IMR-90 (cell line): ENCODE measurements at regions not wholly inside any gene's neighbourhood (a gene's known extent, or its start where the extent isn't known, plus 50 kb on each side); places are given as distances from the start of the nearest gene placed in this dataset.

Experiments used
- ATAC-seq: fragments of 200-7000 bp; cut with Tn5 transposase; 2 replicates; pipeline ENCODE4 v1.9.1; 2020; ENCODE audit warnings: low read depth, mild to moderate bottlenecking, moderate library complexity
- BruUV-seq: library from RNA; stranded (reverse); fragments of 400-500 nt; replicated peaks from 2 replicates; lab custom pipeline; 2021; lab: Mats Ljungman, UMichigan
- CTCF ChIA-PET: fragments of 300-600 bp; formaldehyde crosslinking; extraction: SDS; loops from one replicate; lab custom pipeline; 2021; ENCODE audit warnings: antibody characterized with exemption; lab: Yijun Ruan, JAX
- POLR2A ChIA-PET: fragments of 300-600 bp; sonication (Branson Sonifier 250); formaldehyde crosslinking; loops from one replicate; lab custom pipeline; 2022; ENCODE audit warnings: antibody characterized with exemption; ENCODE audit not compliant: unreplicated experiment; lab: Charles Lee
- DNase-seq: peaks from one replicate; pipeline ENCODE4 v3.0.0; 2013
- H2AFZ ChIP-seq: replicated peaks from 2 replicates; pipeline ENCODE3; 2013; ENCODE audit warnings: low read length, mild to moderate bottlenecking; ENCODE audit not compliant: poor library complexity
- H2AK5ac ChIP-seq: 2 replicates; pipeline ENCODE4 v1.6.1; 2013; ENCODE audit warnings: low read depth, low read length, inconsistent platforms
- H2AK9ac ChIP-seq: replicated peaks from 2 replicates; pipeline ENCODE3; 2013; ENCODE audit warnings: mild to moderate bottlenecking, low read depth, low read length, moderate library complexity; ENCODE audit not compliant: poor library complexity
- H2BK120ac ChIP-seq: 2 replicates; pipeline ENCODE4 v1.6.1; 2013; ENCODE audit warnings: low read depth, low read length, inconsistent platforms
- H2BK15ac ChIP-seq: 3 replicates; pipeline ENCODE4 v1.6.1; 2013; ENCODE audit warnings: low read depth, low read length, inconsistent platforms
- H2BK20ac ChIP-seq: 2 replicates; pipeline ENCODE4 v1.6.1; 2013; ENCODE audit warnings: low read depth, mild to moderate bottlenecking, inconsistent platforms, low read length, moderate library complexity
- H2BK5ac ChIP-seq: 2 replicates; pipeline ENCODE4 v1.6.1; 2013; ENCODE audit warnings: mild to moderate bottlenecking, low read depth, low read length, inconsistent platforms; ENCODE audit not compliant: poor library complexity, severe bottlenecking
- H3K14ac ChIP-seq: replicated peaks from 2 replicates; pipeline ENCODE4 v1.6.1; 2013; ENCODE audit warnings: low read depth, low read length, inconsistent platforms
- H3K18ac ChIP-seq: 2 replicates; pipeline ENCODE4 v1.6.1; 2013; ENCODE audit warnings: low read depth, low read length, control low read depth
- H3K23ac ChIP-seq: 2 replicates; pipeline ENCODE4 v1.6.1; 2013; ENCODE audit warnings: low read depth, low read length, inconsistent platforms
- H3K27ac ChIP-seq: 2 replicates; pipeline ENCODE4 v1.5.1; 2013; ENCODE audit warnings: mild to moderate bottlenecking, control low read depth, low read length; ENCODE audit not compliant: insufficient read depth
- H3K27me3 ChIP-seq: 2 replicates; pipeline ENCODE4 v1.6.1; 2013; ENCODE audit warnings: low read length; ENCODE audit not compliant: control insufficient read depth, insufficient read depth
- H3K36me3 ChIP-seq: 2 replicates; pipeline ENCODE4 v1.6.1; 2013; ENCODE audit warnings: low read length, mixed read lengths; ENCODE audit not compliant: control insufficient read depth, insufficient read depth
- H3K4ac ChIP-seq: 2 replicates; pipeline ENCODE4 v1.6.1; 2013; ENCODE audit warnings: low read depth, low read length, inconsistent platforms
- H3K4me1 ChIP-seq: 2 replicates; pipeline ENCODE4 v1.6.1; 2013; ENCODE audit warnings: low read length, mixed read lengths; ENCODE audit not compliant: control insufficient read depth, insufficient read depth
- H3K4me2 ChIP-seq: 2 replicates; pipeline ENCODE4 v1.6.1; 2013; ENCODE audit warnings: low read depth, mild to moderate bottlenecking, control low read depth, low read length, moderate library complexity
- H3K4me3 ChIP-seq: 2 replicates; pipeline ENCODE4 v1.5.1; 2013; ENCODE audit warnings: low read depth, mild to moderate bottlenecking, control low read depth, low read length, moderate library complexity; ENCODE audit not compliant: insufficient read depth
- H3K56ac ChIP-seq: 2 replicates; pipeline ENCODE4 v1.6.1; 2013; ENCODE audit warnings: low read length, inconsistent platforms; ENCODE audit not compliant: insufficient read depth; ENCODE audit errors: extremely low read depth
- H3K79me1 ChIP-seq, 2 experiments: 2 replicates each; pipeline ENCODE4 v1.6.1; 2013; ENCODE audit warnings: low read length in 2 of 2, inconsistent platforms in 1 of 2, low read depth in 1 of 2
- H3K9ac ChIP-seq: 2 replicates; pipeline ENCODE4 v1.6.1; 2013; ENCODE audit warnings: low read depth, low read length, control low read depth
- H3K9me1 ChIP-seq: 2 replicates; pipeline ENCODE4 v1.6.1; 2013; ENCODE audit warnings: low read length, inconsistent platforms; ENCODE audit not compliant: insufficient read depth
- H3K9me3 ChIP-seq: 2 replicates; pipeline ENCODE4 v1.6.1; 2013; ENCODE audit warnings: low read length; ENCODE audit not compliant: control insufficient read depth, insufficient read depth
- H4K20me1 ChIP-seq: 2 replicates; pipeline ENCODE4 v1.6.1; 2013; ENCODE audit warnings: low read length, inconsistent platforms; ENCODE audit not compliant: insufficient read depth
- H4K5ac ChIP-seq: 2 replicates; pipeline ENCODE4 v1.6.1; 2013; ENCODE audit warnings: mild to moderate bottlenecking, low read depth, low read length, control low read depth
- H4K8ac ChIP-seq, 2 experiments: 2 replicates each; pipeline ENCODE4 v1.6.1; 2013; ENCODE audit warnings: low read depth in 2 of 2, low read length in 2 of 2, control low read depth in 1 of 2, inconsistent platforms in 1 of 2
- H4K91ac ChIP-seq: 2 replicates; pipeline ENCODE4 v1.6.1; 2013; ENCODE audit warnings: low read depth, low read length, inconsistent platforms; ENCODE audit not compliant: insufficient read depth
- BHLHE40 ChIP-seq: fragments of 150-350 bp; IDR thresholded peaks from 2 replicates; pipeline ENCODE4 v1.6.1; 2016; ENCODE audit warnings: mild to moderate bottlenecking, low read depth, low read length
- CEBPB ChIP-seq: IDR thresholded peaks from 2 replicates; pipeline ENCODE4 v1.6.1; 2012; ENCODE audit warnings: low read depth, low read length, improper control_type of control experiment
- CTCF ChIP-seq: conservative IDR thresholded peaks from 2 replicates; pipeline ENCODE4 v1.5.1; 2012; ENCODE audit warnings: mild to moderate bottlenecking, low read depth, low read length, improper control_type of control experiment
- ELK1 ChIP-seq: fragments of 150-350 bp; IDR thresholded peaks from 2 replicates; pipeline ENCODE4 v1.6.1; 2016; ENCODE audit warnings: low read depth, mild to moderate bottlenecking, low read length, moderate library complexity, borderline replicate concordance
- FOS ChIP-seq: fragments of 150-350 bp; IDR thresholded peaks from 2 replicates; pipeline ENCODE4 v1.6.1; 2016; ENCODE audit warnings: low read depth, low read length
- MAFK ChIP-seq: IDR thresholded peaks from 2 replicates; pipeline ENCODE4 v1.6.1; 2012; ENCODE audit warnings: low read depth, low read length, improper control_type of control experiment
- MAZ ChIP-seq: IDR thresholded peaks from 2 replicates; pipeline ENCODE4 v1.6.1; 2012; ENCODE audit warnings: low read depth, mild to moderate bottlenecking, low read length, improper control_type of control experiment, moderate library complexity, borderline replicate concordance
- MXI1 ChIP-seq: IDR thresholded peaks from 2 replicates; pipeline ENCODE4 v1.6.1; 2012; ENCODE audit warnings: low read depth, mild to moderate bottlenecking, low read length, moderate library complexity, borderline replicate concordance
- NFE2L2 ChIP-seq: fragments of 150-350 bp; IDR thresholded peaks from 2 replicates; pipeline ENCODE4 v1.6.1; 2016; ENCODE audit warnings: low read depth, mild to moderate bottlenecking, low read length
- POLR2A ChIP-seq: IDR thresholded peaks from 2 replicates; pipeline ENCODE4 v1.6.1; 2012; ENCODE audit warnings: mild to moderate bottlenecking, low read depth, low read length
- RAD21 ChIP-seq: IDR thresholded peaks from 2 replicates; pipeline ENCODE4 v1.6.1; 2012; ENCODE audit warnings: low read length, improper control_type of control experiment
- RCOR1 ChIP-seq: IDR thresholded peaks from 2 replicates; pipeline ENCODE4 v1.6.1; 2012; ENCODE audit warnings: mild to moderate bottlenecking, low read length, improper control_type of control experiment; ENCODE audit not compliant: insufficient replicate concordance
- RFX5 ChIP-seq: IDR thresholded peaks from 2 replicates; pipeline ENCODE4 v1.8.0; 2012; ENCODE audit warnings: low read depth, mild to moderate bottlenecking, low read length, moderate library complexity
- USF2 ChIP-seq: fragments of 150-350 bp; IDR thresholded peaks from 2 replicates; pipeline ENCODE4 v1.6.1; 2017; ENCODE audit warnings: mild to moderate bottlenecking, antibody characterized with exemption, low read length, low read depth
- WGBS, 2 experiments: methylation state at CpG; one replicate each; pipeline versions ENCODE4 v1.1.5 to v1.1.7; 2013; ENCODE audit warnings: missing lambda C conversion rate in 2 of 2; ENCODE audit not compliant: insufficient read length in 1 of 2; ENCODE audit errors: extremely low coverage in 2 of 2; 5-methylcytosine and 5-hydroxymethylcytosine counted together
- dilution Hi-C: fragments of 300-500 bp; cut with HindIII; formaldehyde crosslinking; loops from one replicate; pipeline ENCODE4 v1.14.3; 2018; ENCODE audit warnings: low sequenced_read_pairs; ENCODE audit not compliant: unreplicated experiment
- in situ Hi-C: fragments of 300-500 bp; cut with MboI; formaldehyde crosslinking; loops from 3 replicates; pipeline ENCODE4 v1.14.3; 2019; ENCODE audit warnings: low sequenced_read_pairs, inconsistent platforms, mixed read lengths
- intact Hi-C: fragments of 100-400 bp; cut with micrococcal nuclease; formaldehyde crosslinking; loops from 2 replicates; pipeline ENCODE4 v1.10.0; 2022

GRCh38 chr4:133095591-133095990 lies 53.5 kb upstream of the PCDH10 start:
- H3K14ac ChIP-seq: no peak overlapping the region
- no peak for DNase-seq
- H4K8ac ChIP-seq: no peak overlapping the region
- in situ Hi-C loops (no loop called here), dilution Hi-C loops (no loop called here), intact Hi-C loops (no loop called here)
- H3K9me1 ChIP-seq: no peaks in the 10 kb centered on the region
- H3K56ac ChIP-seq: no peak overlapping the region
- H3K27me3 ChIP-seq: no peaks in the 10 kb centered on the region
- no peaks in the 10 kb centered on the region for H3K9me3 ChIP-seq
- H2BK120ac ChIP-seq: no peak overlapping the region
- no TSS peak for BruUV-seq
- H3K23ac ChIP-seq: no peak overlapping the region
- no peak overlapping the region for H4K5ac ChIP-seq
- no peaks in the 10 kb centered on the region for H3K4me1 ChIP-seq
- H4K20me1 ChIP-seq: no peaks in the 10 kb centered on the region
- no peak overlapping the region for H2AK5ac ChIP-seq
- H3K36me3 ChIP-seq: no peaks in the 10 kb centered on the region
- H2BK15ac ChIP-seq: no peak overlapping the region
- no peak for ATAC-seq
- TF ChIP-seq MAZ (no peak), CTCF (no peak), POLR2A (no peak), FOS (no peak), USF2 (no peak), RCOR1 (no peak), CEBPB (no peak), ELK1 (no peak), NFE2L2 (no peak), MAFK (no peak), RAD21 (no peak), BHLHE40 (no peak), MXI1 (no peak), RFX5 (no peak)
- no CpG with 5 or more reads among the region's 2 CpGs for WGBS, 2 experiments
- H2BK5ac ChIP-seq: no peak overlapping the region
- H3K4me3 ChIP-seq: no peak overlapping the region
- no peak overlapping the region for H3K27ac ChIP-seq
- CTCF ChIA-PET: no interaction called here
- H3K4me2 ChIP-seq: no peak overlapping the region
- H2AFZ ChIP-seq: no peak overlapping the region
- POLR2A ChIA-PET: no interaction called here
- no peak overlapping the region for H4K91ac ChIP-seq
- H3K4ac ChIP-seq: no peak overlapping the region
- H3K18ac ChIP-seq: no peak overlapping the region
- H2AK9ac ChIP-seq: no peak overlapping the region
- no peak overlapping the region for H3K9ac ChIP-seq
- H3K79me1 ChIP-seq: no peaks in the 10 kb centered on the region
- no peak overlapping the region for H2BK20ac ChIP-seq
